HG03103 (cell line): ENCODE measurements at regions not wholly inside any gene's neighbourhood (a gene's known extent, or its start where the extent isn't known, plus 50 kb on each side); places are given as distances from the start of the nearest gene placed in this dataset.
"Not testable (repeated sequence)": the region's sequence is repeated elsewhere in the genome, so short reads cannot be mapped to it uniquely, and the experiment has no call there.

ENCODE experiments used
- ATAC-seq: cut with Tn5 transposase; IDR thresholded peaks from one replicate; pipeline ENCODE4 v1.9.1; 2021; ENCODE audit warnings: low read depth; ENCODE audit not compliant: unreplicated experiment

- no peak for ATAC-seq
Observed at GRCh38 chr22:22193923-22194322, 50.7 kb upstream of the VPREB1 start.

- ATAC-seq: not testable (repeated sequence)
Observed at GRCh38 chr22:22193462-22193861, 51.1 kb upstream of the VPREB1 start.

- not testable (repeated sequence) for ATAC-seq
Observed at GRCh38 chr22:22193006-22193405, 51.6 kb upstream of the VPREB1 start.

GRCh38 chr22:22189796-22190195 is 54.8 kb upstream of the VPREB1 start:
- not testable (repeated sequence) for ATAC-seq

GRCh38 chr22:22187863-22188262 is 56.7 kb upstream of the VPREB1 start:
- not testable (repeated sequence) for ATAC-seq

GRCh38 chr22:22187299-22187698 is 57.3 kb upstream of the VPREB1 start:
- ATAC-seq: no peak

- ATAC-seq: no peak
Observed at GRCh38 chr22:22185844-22186499, 58.6 kb upstream of the VPREB1 start.

GRCh38 chr22:22185217-22185616 is 59.4 kb upstream of the VPREB1 start:
- ATAC-seq: no peak

- no peak for ATAC-seq
Observed at GRCh38 chr22:22184277-22184807, 60.2 kb upstream of the VPREB1 start.

GRCh38 chr22:22182990-22183264 is 61.7 kb upstream of the VPREB1 start:
- no peak for ATAC-seq

GRCh38 chr22:22182218-22182989 is 62.2 kb upstream of the VPREB1 start:
- ATAC-seq: no peak

GRCh38 chr22:22181341-22181850 is 63.2 kb upstream of the VPREB1 start:
- no peak for ATAC-seq

- no peak for ATAC-seq
Observed at GRCh38 chr22:22180738-22181285, 63.8 kb upstream of the VPREB1 start.

- ATAC-seq: no peak
Observed at GRCh38 chr22:22179858-22180257, 64.7 kb upstream of the VPREB1 start.

- ATAC-seq: no peak
Observed at GRCh38 chr22:22178992-22179391, 65.6 kb upstream of the VPREB1 start.

- ATAC-seq: no peak
Observed at GRCh38 chr22:22178355-22178965, 66.1 kb upstream of the VPREB1 start.

GRCh38 chr22:22176929-22177616 is 67.5 kb upstream of the VPREB1 start:
- ATAC-seq: no peak

GRCh38 chr22:22172896-22173628 is 71.5 kb upstream of the VPREB1 start:
- not testable (repeated sequence) for ATAC-seq

GRCh38 chr22:22171357-22172218 is 73.0 kb upstream of the VPREB1 start:
- no peak for ATAC-seq
